CD14-positive monocyte (primary cell): ENCODE measurements at regions not wholly inside any gene's neighbourhood (a gene's known extent, or its start where the extent isn't known, plus 50 kb on each side); places are given as distances from the start of the nearest gene placed in this dataset.

Experiments used
- DNase-seq, 3 donors: peaks; one replicate each; pipeline ENCODE4 v3.0.0-alpha.2; 2011 to 2022
- H2AFZ ChIP-seq: 2 replicates; pipeline ENCODE4 v1.6.0; 2012; ENCODE audit warnings: mild to moderate bottlenecking, low read depth, low read length, inconsistent platforms; ENCODE audit not compliant: insufficient read depth, poor library complexity, severe bottlenecking
- H3K27ac ChIP-seq, 2 donors: 1 replicate in 1 of 2; 2 replicates in 1 of 2; pipeline ENCODE4 v1.5.1; 2012 to 2013; ENCODE audit warnings: low read length in 2 of 2, control low read depth in 1 of 2, inconsistent platforms in 1 of 2, low read depth in 1 of 2, mild to moderate bottlenecking in 1 of 2
- H3K27me3 ChIP-seq, 2 donors: one replicate each; pipeline versions ENCODE4 v1.6.0 to v1.6.1; 2011 to 2013; ENCODE audit warnings: low read length in 2 of 2; ENCODE audit not compliant: control insufficient read depth in 2 of 2, insufficient read depth in 2 of 2
- H3K36me3 ChIP-seq, 2 donors: replicated peaks in 1 of 2; 1 replicate in 1 of 2; 2 replicates in 1 of 2; pipeline versions ENCODE4 v1.5.1 to v1.6.1; 2012 to 2013; ENCODE audit warnings: low read length in 2 of 2, control low read depth in 1 of 2, inconsistent platforms in 1 of 2, mild to moderate bottlenecking in 1 of 2; ENCODE audit not compliant: insufficient read depth in 2 of 2, control insufficient read depth in 1 of 2
- H3K4me1 ChIP-seq, 2 donors: 1 replicate in 1 of 2; 2 replicates in 1 of 2; pipeline versions ENCODE4 v1.5.1 to v1.6.1; 2012 to 2013; ENCODE audit warnings: low read length in 2 of 2, control low read depth in 1 of 2, inconsistent platforms in 1 of 2, mild to moderate bottlenecking in 1 of 2, moderate library complexity in 1 of 2; ENCODE audit not compliant: insufficient read depth in 2 of 2, control insufficient read depth in 1 of 2
- H3K4me2 ChIP-seq: replicated peaks from 2 replicates; pipeline ENCODE3; 2012; ENCODE audit warnings: low read length, moderate library complexity, mild to moderate bottlenecking; ENCODE audit not compliant: poor library complexity, severe bottlenecking; ENCODE audit errors: extremely low read depth
- H3K4me3 ChIP-seq, 3 experiments: fragments of 200-600 bp in 1 of 3; sonication (generic) in 1 of 3; replicated peaks in 1 of 3; 1 replicate in 2 of 3; 2 replicates in 1 of 3; pipeline ENCODE4 v1.5.1; 2011 to 2013; ENCODE audit warnings: low read length in 3 of 3, mild to moderate bottlenecking in 3 of 3, control low read depth in 2 of 3, low read depth in 2 of 3, inconsistent platforms in 1 of 3, moderate library complexity in 1 of 3
- H3K79me2 ChIP-seq: 2 replicates; pipeline ENCODE4 v1.6.0; 2012; ENCODE audit warnings: mild to moderate bottlenecking, control low read depth, inconsistent platforms, low read length, moderate library complexity; ENCODE audit not compliant: insufficient read depth
- H3K9ac ChIP-seq: 2 replicates; pipeline ENCODE4 v1.6.0; 2017; ENCODE audit warnings: low read length, mild to moderate bottlenecking; ENCODE audit not compliant: insufficient read depth, poor library complexity, severe bottlenecking
- H3K9me3 ChIP-seq, 2 donors: replicated peaks in 1 of 2; 1 replicate in 1 of 2; 2 replicates in 1 of 2; pipeline versions ENCODE4 v1.5.1 to v1.6.1; 2012 to 2013; ENCODE audit warnings: low read length in 2 of 2, control low read depth in 1 of 2; ENCODE audit not compliant: control insufficient read depth in 1 of 2, insufficient read depth in 1 of 2
- H4K20me1 ChIP-seq: 2 replicates; pipeline ENCODE4 v1.6.0; 2012; ENCODE audit warnings: mild to moderate bottlenecking, low read length, control low read depth, moderate library complexity; ENCODE audit not compliant: insufficient read depth
- H3K27ac Mint-ChIP-seq, 7 donors: one replicate each; pipeline ENCODE4 v1.8.0; 2020; ENCODE audit warnings: mild to moderate bottlenecking in 7 of 7, mixed read lengths in 7 of 7, moderate library complexity in 6 of 7, inconsistent platforms in 2 of 7
- H3K27me3 Mint-ChIP-seq, 3 donors: one replicate each; pipeline ENCODE4 v1.8.0; 2021 to 2022; ENCODE audit warnings: low read depth in 3 of 3, mild to moderate bottlenecking in 3 of 3, mixed read lengths in 3 of 3, moderate library complexity in 3 of 3, inconsistent platforms in 1 of 3
- H3K36me3 Mint-ChIP-seq, 2 donors: one replicate each; pipeline ENCODE4 v1.8.0; 2020; ENCODE audit warnings: mixed read lengths in 2 of 2, inconsistent platforms in 1 of 2, mild to moderate bottlenecking in 1 of 2
- H3K4me1 Mint-ChIP-seq: one replicate; pipeline ENCODE4 v1.8.0; 2020; ENCODE audit warnings: mild to moderate bottlenecking, mixed read lengths
- H3K4me3 Mint-ChIP-seq, 2 donors: one replicate each; pipeline ENCODE4 v1.8.0; 2020; ENCODE audit warnings: mild to moderate bottlenecking in 2 of 2, mixed read lengths in 2 of 2, moderate library complexity in 1 of 2
- H3K9me3 Mint-ChIP-seq, 7 donors: one replicate each; pipeline ENCODE4 v1.8.0; 2020 to 2022; ENCODE audit warnings: mixed read lengths in 7 of 7, mild to moderate bottlenecking in 6 of 7, moderate library complexity in 6 of 7, inconsistent platforms in 2 of 7
- CTCF ChIP-seq: fragments of 200-600 bp; IDR thresholded peaks from one replicate; pipeline ENCODE4 v1.8.0; 2022; ENCODE audit warnings: antibody characterized with exemption, mild to moderate bottlenecking
- WGBS: methylation state at CpG from one replicate; pipeline ENCODE4 v1.1.5; 2013; ENCODE audit warnings: missing lambda C conversion rate; ENCODE audit not compliant: insufficient coverage; 5-methylcytosine and 5-hydroxymethylcytosine counted together
- intact Hi-C, 2 donors: fragments of 100-400 bp; cut with micrococcal nuclease; formaldehyde crosslinking; loops; one replicate each; pipeline versions ENCODE4 v1.15.0 to v1.15.1; 2023

- intact Hi-C loops = no loop called here
- Mint-ChIP-seq H3K9me3 (peaks cover 0 to 4% (median 2%) of the 10 kb centered on the region in 7 donors), H3K27ac (no peak overlapping the region), H3K36me3 (no peaks in the 10 kb centered on the region), H3K4me3 (no peak overlapping the region), H3K27me3 (peaks cover 0 to 13% (median 2%) of the 10 kb centered on the region in 3 donors), H3K4me1 (no peaks in the 10 kb centered on the region)
- no peak overlapping the region for H3K27ac ChIP-seq
- no peak overlapping the region for H3K9ac ChIP-seq
- 82% methylated on average over 9 of the region's 9 CpGs for WGBS
- no peaks in the 10 kb centered on the region for H3K27me3 ChIP-seq
- H2AFZ ChIP-seq = no peak overlapping the region
- TF ChIP-seq CTCF = no peak
- H3K4me3 ChIP-seq = no peak overlapping the region
- no peaks in the 10 kb centered on the region for H3K79me2 ChIP-seq
- H3K36me3 ChIP-seq = no peaks in the 10 kb centered on the region
- no peak overlapping the region for H3K4me2 ChIP-seq
- no peak for DNase-seq
- no peaks in the 10 kb centered on the region for H3K9me3 ChIP-seq
- H4K20me1 ChIP-seq = no peaks in the 10 kb centered on the region
- H3K4me1 ChIP-seq = no peaks in the 10 kb centered on the region
Measured at GRCh38 chr10:130739757-130740145, 571.8 kb downstream of the TCERG1L start.

- TF ChIP-seq CTCF = no peak
- Mint-ChIP-seq H3K4me1 (no peaks in the 10 kb centered on the region), H3K36me3 (no peaks in the 10 kb centered on the region), H3K27ac (no peak overlapping the region), H3K9me3 (peaks cover 0 to 4% (median 1%) of the 10 kb centered on the region in 7 donors), H3K4me3 (no peak overlapping the region), H3K27me3 (peaks cover 0 to 13% (median 2%) of the 10 kb centered on the region in 3 donors)
- Histone ChIP-seq H3K4me3 (no peak overlapping the region), H4K20me1 (no peaks in the 10 kb centered on the region), H3K4me1 (no peaks in the 10 kb centered on the region), H3K27ac (no peak overlapping the region), H3K79me2 (no peaks in the 10 kb centered on the region), H2AFZ (no peak overlapping the region), H3K27me3 (no peaks in the 10 kb centered on the region), H3K4me2 (no peak overlapping the region), H3K36me3 (no peaks in the 10 kb centered on the region), H3K9ac (no peak overlapping the region), H3K9me3 (no peaks in the 10 kb centered on the region)
- 83% methylated on average over 7 of the region's 11 CpGs for WGBS
- no peak for DNase-seq
- intact Hi-C loops = no loop called here
Measured at GRCh38 chr10:130740166-130740565, 571.4 kb downstream of the TCERG1L start.
